Retina (tissue), 1 donor: ENCODE measurements at regions not wholly inside any gene's neighbourhood (a gene's known extent, or its start where the extent isn't known, plus 50 kb on each side); places are given as distances from the start of the nearest gene placed in this dataset.
"Not testable (repeated sequence)": the region's sequence is repeated elsewhere in the genome, so short reads cannot be mapped to it uniquely, and the experiment has no call there.

Experiments used
- DNase-seq: peaks from one replicate; pipeline ENCODE4 v3.0.0-alpha.2; 2016

DNA sequence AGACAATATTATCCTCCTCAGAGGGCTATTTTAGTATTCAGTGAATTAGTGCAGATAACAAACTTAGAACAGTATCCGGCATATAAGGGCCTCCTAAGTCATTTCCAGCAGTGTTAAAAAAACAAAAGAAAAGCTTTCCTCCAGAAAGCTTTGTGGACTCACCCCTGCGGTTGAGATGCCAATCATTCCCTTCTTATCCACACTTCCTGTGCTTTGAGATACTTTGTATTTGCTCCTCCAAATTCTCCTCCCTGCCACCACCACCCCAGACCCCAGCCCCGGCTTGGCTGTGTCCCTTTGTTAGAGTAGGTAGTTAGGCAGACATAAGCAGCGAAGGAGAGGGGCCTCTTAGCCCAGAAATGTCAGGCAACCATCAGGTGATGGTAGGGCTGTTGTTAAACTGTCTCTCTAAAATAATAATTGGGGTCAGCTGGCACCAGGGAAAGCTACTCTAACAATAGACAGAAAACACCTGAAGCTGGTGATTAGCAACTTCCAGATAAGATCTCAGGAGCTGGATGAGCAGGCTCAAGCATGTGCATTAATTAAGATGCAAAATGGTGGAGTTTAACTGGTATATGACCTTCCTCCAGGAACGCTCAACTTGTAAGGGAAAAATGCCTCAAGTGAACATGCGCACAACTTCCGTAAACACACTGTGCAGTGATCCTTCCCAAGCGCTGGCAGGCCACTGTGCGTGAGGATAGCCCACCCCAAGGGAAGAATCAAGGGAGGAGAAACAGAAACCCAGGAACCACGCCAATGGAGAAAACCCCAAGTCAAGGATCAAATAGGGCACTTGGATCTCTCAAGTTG, 152.1 kb upstream of the EEA1 start:
- DNase-seq: no peak

DNA sequence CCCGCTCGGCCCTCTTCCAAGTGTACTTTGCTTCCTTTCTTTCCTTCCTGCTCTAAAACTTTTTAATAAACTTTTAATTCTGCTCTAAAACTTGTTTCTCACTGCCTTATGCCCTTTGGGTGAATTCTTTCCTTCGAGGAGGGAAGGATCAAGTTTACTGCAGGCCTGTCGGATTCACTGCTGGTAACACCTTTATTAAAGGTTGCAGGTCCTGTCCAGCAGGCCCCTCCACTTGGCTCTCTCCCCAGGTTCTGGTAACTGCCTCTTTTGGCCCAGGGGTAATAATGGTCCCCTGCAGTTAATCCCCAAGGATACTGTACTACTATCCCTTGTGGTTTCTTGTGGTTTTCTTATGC, 152.7 kb upstream of the EEA1 start:
- DNase-seq: no peak

DNA sequence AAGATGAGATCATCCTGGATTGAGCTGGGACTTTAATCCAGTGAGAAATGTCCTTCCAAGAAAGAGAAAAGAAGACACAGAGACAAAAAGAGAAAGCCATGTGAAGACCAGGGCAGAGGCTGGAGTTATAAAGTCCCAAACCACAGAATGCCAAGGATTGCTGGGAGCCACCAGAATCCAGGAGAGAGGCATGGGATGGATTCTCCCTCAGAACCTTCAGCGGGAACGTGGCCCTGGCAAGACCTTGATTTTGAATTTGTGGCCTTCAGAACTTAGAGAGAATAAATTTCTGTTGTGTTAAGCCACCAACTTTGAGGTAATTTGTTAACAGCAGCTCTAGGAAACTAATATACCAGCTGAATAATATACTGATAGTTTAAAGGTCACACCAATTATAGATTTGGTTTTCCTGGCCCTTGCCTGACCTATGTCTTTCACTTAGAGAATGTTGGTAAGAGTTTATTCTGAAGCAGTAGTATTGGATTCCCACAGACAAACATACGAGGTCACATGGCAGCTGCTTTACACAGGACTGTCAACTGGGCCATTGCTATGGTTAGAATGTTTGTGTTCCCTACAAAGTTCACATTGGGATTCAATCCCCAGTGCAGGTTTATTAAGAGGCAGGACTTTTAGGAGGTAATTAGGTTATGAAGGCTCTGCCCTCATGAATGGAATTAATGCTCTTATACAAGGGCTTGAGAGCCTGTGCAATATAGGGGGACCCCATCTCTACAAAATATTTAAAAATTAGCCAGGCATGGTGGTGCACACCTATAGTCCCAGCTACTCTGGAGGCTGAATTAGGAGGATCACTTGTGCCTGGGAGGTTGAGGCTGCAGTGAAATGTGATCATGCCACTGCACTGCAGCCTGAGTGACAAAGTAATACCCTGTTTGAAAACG, 156.5 kb upstream of the EEA1 start:
- DNase-seq: no peak

DNA sequence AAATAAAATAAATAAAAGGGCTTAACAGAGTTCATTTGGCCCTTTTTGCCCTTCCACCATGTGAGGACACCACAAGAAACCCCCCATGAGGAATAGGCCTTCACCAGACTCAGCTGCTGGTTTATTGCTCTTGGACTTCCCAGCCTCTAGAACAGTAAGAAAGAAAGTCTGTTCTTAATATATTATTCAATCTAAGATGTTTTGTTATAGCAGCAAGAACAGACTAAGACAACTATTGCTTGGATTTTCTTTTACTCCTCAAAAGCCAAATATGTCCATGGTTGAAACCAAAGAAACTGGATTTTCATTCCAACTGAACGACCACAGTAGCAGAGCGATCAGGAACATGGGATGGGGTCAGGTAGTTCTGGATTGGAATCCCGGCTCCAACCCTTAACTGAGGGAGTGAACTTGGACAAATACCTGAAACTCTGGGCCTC, 157.2 kb upstream of the EEA1 start:
- DNase-seq: no peak

DNA sequence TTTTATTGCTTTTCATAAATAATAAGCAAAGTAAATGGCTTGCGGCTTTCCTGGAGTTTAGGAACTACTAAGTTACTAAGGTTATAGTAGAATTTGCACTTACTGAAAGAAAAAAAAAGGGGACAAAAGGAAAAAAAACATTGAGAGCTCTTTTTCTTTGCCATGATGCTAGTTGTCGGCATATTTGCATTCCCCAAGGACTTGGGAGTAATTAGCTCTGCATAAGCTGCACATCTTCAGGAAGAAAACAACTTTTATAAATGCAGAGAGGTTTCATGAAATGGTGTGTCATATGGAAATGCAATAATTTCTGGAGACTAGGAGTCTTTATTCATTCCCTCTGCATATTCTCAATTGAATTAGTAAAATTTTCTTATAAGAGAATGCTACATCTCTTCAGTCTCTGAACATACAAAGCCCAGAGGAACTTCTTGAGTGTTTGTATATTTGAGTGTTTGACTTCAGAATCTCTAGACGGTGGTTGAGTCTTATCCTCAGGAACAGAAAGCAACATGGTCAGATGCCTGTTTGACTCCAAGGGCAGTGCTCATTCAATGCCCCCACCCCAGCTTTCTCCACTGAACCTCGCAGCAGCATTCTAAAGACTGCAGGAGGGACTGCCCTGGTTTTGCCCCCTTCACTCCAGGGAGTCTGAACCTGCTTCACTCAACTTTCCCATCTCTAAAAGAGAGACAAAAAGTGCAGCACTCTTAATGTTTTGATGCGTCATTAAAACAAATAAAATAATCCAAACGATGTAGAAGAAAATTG, 158.9 kb upstream of the EEA1 start:
- no peak for DNase-seq

DNA sequence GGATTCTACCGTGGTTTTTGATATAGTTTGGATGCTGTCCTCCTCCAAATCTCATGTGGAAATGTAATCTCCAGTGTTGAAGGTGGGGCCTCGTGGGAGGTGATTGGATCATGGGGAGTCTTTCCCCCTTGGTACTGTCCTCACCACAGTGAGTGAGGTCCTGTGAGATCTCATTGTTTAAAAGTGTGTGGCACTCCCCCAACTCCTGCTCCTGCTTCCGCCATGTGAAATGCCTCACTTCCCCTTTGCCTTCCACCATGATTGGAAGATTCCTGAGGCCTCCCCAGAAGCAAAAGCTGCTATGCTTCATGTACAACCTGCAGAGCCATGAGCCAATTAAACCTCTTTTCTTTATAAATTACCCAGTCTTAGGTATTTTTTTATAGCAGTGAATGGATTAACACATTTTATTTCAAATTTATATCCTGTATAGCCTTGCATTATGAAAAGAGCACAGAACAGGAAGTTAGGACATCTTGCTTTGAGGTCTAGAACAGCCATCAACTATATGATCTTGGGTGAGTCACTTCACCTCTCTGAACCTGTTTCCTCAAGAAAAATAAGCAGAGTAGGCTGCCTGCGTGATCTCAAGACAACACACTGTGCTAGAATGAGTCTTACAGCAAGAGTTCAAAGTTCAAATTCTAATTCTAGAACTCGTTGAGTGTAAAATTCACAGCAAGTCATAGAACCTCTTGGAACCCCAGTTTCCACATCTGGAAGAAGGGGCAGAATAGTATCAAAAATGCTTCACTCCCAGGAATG, 160.9 kb upstream of the EEA1 start:
- DNase-seq: no peak

DNA sequence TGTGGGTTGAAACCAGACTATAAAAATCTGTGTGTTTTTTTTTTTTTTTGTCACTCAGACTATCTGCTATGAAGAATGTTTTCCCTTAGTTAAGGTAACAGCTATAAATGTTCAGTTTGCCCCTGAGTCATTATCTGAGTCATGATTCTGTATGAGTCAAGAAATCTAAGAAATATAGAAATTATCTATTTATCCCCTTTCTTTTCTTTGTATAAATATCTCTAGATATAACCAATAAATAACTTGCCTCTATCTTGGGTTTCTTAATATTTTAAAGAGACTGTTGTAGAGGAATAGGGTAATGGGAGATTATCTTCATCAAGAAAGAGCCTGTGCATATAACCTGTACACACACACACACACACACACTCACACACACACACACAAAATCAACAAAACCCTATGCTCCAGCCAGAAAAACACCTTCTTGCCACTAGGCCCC, 161.7 kb upstream of the EEA1 start:
- DNase-seq: no peak

DNA sequence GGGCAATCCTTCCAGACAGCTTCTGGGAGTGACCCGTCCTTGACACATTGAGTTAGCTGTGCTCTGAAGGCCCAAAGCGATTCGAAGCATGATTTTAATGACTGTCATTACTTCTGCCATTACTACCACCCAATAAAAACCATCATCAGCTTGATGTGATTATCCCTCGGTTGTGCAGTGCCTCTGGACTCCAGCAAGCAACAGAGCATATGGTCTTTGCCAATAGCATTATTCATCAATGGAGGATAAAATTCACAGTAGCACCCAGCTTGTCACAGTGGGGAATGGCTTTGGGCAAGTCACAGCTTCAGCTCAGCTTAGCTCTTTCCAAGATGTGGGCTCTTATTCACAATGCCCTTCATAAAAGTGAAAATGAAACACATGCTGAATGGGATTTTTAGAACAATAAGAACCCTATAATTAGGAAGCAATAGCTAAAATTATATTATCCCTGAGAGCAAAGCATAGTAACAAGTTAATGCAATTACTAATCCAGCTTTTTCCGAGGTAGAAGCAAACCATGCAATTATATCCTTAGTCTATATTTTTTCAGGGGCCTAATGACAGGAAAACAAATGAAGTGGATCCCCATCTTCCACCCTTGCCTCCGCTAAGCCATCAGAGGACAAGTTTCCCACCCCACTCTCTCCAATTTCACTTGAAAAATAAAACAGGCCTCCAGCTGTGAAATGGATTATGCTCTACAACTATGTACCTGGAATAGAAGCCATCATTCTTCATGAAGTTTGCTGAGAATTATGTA, 163.0 kb upstream of the EEA1 start:
- DNase-seq: no peak

DNA sequence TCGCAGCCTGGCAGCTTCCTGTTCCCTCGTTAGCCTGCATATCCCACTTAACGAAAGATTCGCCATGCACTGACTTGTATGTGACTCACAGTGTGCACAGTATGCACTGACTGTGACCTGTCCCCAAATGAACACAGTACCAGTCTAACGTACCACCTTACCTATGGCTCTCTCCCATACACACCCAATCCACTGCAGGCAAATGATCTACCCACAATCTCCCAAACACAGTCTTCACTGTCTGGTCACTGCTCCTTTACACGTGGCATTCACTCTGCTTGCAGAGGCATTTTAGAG, 163.5 kb upstream of the EEA1 start:
- DNase-seq: no peak

DNA sequence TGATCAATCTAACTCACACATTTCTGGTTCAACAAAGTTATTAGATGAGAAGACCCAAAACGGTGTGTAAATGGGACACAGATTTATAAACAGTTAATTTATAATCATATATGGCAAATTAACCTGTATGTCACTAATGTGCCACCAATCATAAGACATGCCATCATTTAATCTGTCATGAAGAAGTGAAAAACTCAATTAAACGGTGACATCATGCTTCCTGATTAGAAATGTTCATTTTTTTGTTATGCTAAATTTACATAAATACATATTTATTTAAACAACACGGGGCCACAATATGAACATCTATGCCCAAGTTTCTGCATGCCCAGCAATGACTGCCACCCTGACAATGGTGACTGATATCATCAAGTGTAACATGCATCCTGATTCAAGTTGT, 164.1 kb upstream of the EEA1 start:
- no peak for DNase-seq

DNA sequence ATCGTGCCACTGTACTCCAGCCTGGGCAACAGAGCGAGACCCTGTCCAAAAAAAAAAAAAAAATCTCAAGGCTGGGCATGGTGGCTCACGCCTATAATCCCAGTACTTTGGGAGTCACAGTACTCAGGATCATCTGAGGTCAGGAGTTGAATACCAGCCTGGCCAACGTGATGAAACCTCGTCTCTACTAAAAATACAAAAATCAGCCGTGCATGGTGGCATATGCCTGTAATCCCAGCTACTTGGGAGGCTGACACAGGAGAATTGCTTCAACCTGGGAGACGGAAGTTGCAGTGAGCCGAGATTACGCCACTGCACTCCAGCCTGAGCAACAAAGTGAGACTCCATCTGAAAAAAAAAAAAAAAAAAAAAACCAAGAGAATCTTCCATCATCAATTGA, 165.1 kb upstream of the EEA1 start:
- DNase-seq: not testable (repeated sequence)

DNA sequence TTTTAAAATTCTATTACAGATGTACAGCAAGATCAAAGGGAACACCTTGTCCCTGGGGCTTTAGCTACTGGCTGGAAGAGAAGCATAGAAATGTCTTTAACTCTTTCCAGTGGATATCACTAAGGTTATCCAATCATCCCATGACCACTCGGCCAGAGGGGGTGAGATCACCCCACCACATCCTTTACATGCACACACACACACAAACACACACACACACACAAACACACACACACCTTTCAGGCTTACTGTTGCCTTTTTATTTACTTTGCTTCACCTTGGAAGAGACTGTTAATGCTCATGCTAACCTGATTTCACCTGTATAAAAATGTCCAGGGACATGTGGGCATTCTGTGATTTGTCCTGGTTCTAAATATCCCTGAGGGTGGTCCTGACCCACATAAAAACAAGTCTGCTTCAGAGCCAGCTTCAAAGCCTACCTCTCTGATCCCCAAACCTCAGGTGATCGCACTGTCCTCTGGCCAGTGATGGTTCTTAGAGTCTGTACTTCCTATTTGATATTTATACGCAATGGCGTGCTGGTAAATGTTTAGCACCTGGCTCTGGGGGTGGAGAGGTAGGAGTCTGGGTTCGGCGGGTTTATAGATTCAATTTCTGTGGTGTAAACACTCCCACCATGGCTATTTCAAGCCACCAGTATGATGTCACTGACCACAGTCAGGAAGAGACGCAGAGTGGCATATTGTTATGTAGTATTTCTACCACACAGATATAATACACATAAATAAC, 166.1 kb upstream of the EEA1 start:
- DNase-seq: no peak

DNA sequence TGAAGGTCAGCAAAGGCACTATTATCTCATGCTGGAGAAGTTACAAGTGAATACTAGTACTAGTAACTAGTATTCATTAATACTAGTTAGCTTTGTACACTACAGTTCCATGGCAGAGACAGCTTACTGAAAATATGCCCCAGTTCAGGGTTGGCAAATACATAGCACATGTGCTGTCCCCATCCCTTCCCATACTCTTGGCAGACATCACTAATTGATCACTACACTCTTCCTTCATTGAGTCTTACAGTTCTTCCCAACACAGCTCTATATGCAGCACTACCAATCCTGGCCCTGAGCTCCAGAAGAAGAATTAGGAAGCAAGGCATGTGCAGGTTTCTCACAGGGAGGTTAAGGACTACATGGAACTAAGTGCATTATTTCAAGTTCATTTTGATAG, 168.3 kb upstream of the EEA1 start:
- no peak for DNase-seq

DNA sequence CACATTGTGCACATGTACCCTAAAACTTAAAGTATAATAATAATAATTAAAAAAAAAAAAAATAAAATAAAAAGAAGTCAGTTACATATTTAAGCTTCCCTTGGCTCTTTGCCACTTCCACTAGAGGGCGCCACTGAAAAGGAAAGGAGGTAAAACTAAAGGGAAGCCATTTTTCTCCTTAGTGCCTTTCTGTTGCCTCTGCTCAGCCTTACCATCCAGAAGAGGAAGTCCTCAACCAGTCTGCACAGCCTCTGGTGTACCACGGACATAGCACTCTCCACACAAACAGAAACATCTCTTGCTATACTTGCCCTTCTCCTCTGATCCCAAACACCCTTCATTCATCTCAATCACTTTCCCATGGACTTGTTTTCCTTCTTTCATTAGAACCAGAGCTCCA, 169.0 kb upstream of the EEA1 start:
- no peak for DNase-seq

DNA sequence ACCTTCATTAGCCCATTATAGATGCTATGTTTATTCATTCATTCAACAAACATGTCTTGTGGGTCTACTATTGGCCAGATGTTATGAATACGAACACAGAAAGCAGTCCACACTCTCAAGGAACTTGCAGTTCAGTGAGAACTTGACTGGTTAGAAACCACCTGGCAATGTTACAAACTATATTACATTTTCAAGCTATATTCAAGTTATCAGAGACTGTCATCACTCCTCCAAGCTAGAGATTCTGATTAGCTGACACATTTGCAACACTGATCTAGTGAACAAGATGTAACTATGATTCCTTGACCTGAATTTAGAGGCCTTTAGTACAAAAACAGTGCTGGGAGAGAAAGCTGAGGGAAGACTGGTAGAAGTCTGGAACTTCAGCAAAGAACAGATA, 170.7 kb upstream of the EEA1 start:
- DNase-seq: no peak

DNA sequence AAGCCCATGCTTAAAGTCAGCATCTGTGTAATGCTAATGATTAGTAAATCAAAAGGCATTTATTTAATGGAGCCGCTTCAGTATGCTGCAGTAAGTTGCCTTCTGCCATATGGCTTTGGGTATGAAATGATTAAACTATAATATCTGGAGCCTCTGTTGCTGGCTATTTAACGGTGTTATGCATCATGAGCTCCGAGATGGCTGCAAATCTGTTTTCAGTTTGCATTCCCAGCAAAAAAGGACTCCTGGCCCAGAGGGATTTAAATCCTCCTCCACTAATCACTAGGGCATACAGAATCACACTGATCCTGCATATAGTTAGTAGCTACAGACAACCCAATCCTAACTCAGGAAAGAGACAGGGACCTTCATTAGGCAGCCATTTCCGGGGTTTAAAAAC, 171.5 kb upstream of the EEA1 start:
- no peak for DNase-seq

DNA sequence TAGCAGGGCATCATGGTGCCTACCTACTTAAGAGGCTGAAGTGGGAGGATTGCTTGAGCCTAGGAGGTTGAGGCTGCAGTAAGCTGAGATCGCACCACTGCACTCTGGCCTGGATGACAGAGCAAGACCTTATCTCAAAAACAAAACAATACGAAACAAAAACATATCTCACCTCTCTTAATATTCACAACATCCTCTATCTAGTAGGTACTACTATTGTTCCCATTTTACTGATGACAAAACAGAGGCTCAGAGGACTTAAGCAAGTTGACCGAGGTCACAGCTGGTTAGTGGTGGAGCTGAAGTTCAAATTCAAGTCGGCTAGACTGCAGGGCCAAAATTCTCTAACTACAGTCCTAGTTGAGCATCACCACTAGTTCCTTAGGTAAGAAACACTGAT, 172.3 kb upstream of the EEA1 start:
- no peak for DNase-seq

DNA sequence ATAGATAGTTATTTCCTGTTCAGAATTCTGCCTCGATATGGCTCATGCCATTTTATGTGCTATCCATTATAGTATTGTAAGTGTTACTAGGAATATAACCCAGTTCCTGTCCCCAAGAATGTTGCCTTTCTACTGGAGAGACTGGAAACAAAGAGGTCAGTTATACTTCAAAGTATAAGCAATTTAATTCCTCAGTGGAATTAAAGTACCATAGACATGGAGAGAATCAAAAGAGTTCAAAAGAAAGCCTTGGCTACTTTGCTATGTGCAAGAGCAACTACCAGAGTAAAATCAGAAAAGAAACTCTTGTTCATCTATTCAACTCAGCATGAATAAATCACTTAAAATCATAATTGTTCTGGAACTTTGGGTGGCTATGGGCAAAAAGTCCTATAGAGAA, 173.2 kb upstream of the EEA1 start:
- DNase-seq: no peak

DNA sequence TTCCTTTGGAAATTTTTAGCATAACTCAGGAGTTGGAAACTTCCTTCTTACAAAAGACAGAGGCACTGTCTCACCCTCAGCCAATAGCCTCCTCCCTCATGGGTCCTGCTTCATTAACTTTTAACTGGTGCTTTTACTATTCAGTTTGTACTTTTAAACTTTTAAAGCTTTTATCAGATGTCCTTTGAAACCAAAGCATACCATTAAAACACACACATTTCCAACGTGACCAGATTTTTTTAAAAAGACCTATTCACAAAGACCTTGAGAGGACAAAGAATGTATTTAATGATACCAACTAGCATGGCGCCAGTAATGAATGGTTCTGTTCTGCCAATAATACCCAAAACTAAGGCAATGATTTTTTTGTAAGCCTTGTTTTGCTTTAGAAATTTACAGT, 173.6 kb upstream of the EEA1 start:
- DNase-seq: no peak

DNA sequence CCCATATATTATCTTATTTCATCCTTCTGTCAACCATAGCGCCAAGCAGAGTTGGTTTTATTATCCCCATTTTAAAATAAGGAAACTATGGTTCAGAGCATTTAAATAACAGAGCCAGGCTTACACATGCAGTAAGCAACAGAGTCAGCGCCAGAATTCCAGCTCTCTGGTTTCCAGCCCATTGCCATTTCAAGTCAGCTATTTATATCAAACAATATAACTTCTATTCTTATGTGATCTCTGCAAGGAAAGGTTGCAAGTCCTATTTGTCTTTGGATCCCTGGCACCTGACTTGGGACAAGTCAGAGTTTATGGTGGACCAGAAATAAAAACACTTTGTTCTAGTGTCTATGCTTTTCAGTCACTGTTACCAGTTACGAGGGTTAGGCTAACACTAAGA, 174.1 kb upstream of the EEA1 start:
- no peak for DNase-seq

DNA sequence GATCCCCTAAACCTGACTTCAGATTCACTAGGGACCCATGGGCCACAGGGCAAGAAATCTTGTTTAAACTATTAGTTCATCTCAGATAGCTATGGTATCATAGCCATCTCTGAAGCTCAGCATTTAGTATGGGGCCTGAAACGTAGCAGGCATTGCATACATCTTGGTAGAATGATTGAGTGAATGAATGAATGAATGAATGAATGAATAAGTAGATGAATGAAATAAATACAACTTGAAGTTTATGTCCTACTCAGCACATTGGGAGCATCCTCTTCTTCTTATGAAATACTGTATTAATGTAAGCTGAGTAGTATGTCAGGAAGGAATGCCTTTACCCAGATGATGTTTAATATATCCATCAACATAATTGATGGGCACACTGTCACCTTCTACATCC, 175.4 kb upstream of the EEA1 start:
- no peak for DNase-seq
